ENCODE measurements at regions not wholly inside any gene's neighbourhood (a gene's known extent, or its start where the extent isn't known, plus 50 kb on each side); places are given as distances from the start of the nearest gene placed in this dataset.
"Not testable (repeated sequence)": the region's sequence is repeated elsewhere in the genome, so short reads cannot be mapped to it uniquely, and the experiment has no call there.

DNA sequence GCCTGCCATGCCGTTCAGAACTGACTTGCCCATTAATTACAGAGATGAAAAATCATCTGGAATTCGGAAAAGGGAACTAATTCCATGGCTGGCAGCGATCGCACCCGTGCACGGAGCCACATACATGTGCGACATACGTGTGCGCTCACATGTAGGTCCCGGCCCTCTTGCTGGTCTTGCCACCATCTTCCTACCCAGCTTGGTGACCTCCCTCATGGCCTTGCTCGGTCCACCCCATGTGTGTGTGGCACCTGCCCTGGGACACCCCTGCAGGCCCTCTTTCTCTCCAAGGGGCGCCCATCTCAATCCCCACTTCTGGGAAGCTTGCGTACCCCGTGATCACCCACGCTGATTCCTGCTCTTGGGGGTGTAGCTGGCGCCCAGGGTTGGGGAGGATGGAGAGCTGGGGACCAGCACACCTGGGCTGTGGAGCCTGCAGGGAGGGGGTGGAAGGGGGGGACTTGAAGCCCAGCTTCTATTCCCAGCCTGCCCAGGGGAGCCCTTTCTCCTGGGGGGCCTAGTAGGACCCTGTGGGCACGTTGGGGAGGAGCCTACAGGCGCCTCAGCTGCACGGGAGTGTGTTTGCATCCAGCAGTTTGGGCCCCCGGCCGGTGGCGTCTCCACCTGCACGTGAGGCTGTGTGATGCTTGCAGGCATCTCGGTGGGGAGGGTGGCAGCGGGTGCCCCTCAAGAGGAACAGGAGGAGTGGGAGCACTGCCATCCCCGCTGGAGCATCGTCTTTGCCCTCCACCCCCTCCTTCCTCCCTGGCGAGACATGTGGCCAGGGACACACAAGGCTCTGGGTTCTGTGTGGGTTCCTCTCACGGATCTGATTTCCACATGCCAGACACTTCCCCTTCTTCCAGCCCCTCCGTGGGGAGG is 112.6 kb downstream of the CRLF3 start:
- not testable (repeated sequence) for DNase-seq

DNA sequence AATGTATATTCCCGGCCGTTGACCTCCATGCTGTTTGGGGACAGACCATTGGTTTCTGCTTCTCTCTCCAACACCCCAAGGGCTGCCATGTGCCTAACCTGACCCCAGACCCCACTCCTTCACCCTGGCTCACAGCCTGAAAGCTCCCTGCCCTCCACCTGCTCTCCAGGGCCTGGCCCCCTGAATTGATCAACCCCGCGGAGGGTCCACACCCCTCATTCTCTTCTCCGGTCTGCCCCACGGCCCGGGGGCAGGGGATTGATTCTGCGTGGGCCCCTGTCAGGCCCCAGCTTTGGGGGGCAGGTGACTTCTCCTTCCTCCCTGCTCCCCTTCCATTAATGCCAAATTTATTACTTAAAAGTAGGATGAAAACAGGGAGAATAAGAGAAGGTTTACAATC is 113.3 kb downstream of the CRLF3 start:
- not testable (repeated sequence) for DNase-seq

GRCh38 chr17:30710276-30711088 is 114.0 kb downstream of the CRLF3 start:
- DNase-seq, result not testable (repeated sequence)

DNA sequence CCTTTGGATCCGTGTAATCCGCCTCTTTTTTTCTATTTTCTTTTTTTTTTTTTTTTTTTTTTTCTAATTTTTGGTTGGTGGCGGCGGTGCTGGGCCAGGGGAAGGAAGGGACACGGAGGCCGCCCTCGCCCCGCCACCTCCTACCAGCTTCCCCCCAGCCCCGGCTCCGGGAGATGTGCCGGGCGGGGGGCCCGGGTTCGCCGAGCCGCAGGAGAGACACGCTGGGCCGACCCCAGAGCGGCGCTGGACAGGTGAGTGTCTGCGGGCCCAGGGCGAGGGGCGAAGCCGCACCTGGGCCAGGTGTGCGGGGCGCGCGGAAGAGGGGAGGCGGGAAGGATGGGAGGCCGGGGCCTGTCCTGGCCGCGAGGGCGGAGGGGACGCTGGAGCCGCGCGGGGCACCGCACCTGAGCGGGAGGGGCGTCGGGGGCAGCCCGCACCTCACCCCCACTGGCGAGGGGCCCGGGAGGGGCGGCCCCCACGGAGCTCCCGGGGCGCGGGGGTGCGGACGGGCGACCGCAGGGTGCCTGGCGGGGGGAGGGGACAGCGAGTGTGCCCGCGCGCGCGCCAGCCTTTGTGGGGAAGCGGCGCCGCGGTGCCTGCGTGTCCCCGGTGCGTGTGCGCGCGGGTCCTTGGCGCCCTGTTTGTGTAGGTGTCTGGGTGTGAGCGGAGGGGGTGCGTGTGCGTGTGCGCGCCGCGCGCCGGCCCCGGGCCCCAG is 114.8 kb downstream of the CRLF3 start:
- not testable (repeated sequence) for DNase-seq

GRCh38 chr17:30709096-30709495 is 115.4 kb downstream of the CRLF3 start:
- not testable (repeated sequence) for DNase-seq

- peak; percentile 64 for DNase-seq
Observed at GRCh38 chr17:30708241-30709078, 116.0 kb downstream of the CRLF3 start.

GRCh38 chr17:30707724-30708240 is 116.7 kb downstream of the CRLF3 start:
- not testable (repeated sequence) for DNase-seq

DNA sequence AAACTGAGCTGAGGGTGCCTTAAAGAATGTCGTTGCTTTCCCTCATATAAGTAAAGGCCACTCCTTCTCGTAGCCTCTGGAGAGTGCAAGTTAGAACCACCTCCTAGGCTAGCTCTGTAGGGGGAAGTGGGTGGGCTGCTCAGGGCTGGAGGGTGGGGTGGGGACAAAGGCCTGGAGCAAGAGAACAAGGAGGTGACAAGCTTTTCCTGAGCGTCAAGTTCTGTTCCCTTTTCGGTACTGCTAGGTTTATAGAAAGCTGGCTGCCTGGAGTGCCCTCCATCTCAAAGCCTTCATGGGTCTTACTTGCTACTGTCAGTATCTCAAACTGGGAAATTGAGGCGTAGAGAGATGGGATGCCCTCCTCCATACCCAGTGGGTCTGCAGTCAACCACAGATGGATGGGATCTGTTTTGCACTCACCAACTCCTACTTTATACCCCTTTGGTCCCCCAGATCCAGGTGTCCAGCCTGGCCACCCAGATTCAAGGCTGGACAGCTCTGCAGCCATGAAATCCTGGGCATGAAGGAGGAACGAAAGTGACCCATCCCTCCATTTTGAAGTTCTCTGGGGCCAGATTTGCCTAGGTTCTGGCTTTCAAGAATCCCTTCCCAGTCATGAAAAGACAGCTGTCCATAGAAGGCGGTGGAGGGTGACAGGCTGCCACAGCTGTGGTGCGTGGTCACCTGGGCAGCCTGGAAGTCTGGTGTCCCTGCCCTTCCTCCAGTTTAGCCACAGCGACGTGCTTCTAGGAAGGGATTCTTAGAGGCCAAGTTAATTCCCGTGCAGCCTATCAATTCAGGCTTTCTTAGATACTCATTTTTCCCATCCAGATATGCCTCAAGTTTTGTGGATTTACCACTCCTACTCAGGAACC is 117.8 kb downstream of the CRLF3 start:
- not testable (repeated sequence) for DNase-seq

GRCh38 chr17:30706004-30706403 is 118.5 kb downstream of the CRLF3 start:
- not testable (repeated sequence) for DNase-seq

GRCh38 chr17:30701498-30701989 is 122.9 kb downstream of the CRLF3 start:
- no peak for DNase-seq

DNA sequence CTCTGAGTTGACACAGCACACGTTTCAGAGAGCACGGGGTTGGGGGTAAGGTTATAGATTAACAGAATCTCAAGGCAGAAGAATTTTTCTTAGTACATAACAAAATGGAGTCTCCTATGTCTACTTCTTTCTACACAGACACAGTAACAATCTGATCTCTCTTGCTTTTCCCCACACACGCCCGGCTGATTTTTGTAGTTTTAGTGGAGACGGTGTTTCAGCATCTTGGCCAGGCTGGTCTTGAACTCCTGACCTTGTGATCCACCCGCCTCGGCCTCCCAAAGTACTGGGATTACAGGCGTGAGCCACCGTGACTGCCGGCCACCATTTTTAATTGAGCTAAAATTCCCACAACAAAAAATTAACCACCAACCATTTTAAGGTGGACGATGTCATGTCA is 123.7 kb downstream of the CRLF3 start:
- not testable (repeated sequence) for DNase-seq

DNA sequence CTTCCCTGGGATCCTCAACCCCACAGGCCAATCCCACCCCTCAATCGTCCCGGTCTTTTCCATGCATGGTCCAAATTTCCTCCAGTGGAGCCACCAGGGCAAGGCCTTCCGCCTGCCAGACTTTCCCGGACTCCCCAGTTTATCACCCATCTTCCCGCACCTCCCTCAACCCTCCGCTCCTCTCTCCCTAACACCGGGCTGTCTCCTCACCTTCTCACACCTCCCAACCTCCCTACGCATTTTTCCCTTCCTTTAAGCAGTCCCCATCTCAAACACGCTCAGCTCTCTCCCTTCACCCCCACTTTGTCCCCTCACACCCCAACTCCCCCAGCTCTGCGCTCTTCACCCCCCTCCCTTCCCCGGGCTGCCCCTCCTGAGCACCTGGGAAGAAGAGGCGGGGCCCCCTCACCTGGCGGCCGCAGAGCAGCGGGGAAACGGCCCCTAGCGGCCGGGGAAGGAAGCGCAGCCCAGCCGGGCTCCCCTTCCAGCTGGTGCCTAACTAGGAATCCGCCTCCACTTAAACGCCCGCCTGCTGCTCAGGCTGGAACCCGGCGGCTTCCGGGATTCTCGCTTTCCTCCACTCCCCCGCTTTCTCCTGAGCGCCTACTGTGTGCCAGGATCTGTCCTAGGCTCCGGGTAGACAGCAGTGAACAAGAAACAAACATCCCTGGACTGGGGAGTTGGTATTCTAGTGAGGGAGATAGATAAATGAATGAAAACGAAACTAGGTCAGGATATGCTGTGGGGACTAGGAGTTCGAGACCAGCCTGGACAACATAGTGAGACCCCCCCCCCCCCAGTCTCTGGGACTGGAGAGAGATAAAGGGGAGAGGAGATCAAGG is 126.7 kb downstream of the CRLF3 start:
- peak; percentile 68 for DNase-seq

- DNase-seq, result no peak
Observed at GRCh38 chr17:30696234-30696633, 128.3 kb downstream of the CRLF3 start.

DNA sequence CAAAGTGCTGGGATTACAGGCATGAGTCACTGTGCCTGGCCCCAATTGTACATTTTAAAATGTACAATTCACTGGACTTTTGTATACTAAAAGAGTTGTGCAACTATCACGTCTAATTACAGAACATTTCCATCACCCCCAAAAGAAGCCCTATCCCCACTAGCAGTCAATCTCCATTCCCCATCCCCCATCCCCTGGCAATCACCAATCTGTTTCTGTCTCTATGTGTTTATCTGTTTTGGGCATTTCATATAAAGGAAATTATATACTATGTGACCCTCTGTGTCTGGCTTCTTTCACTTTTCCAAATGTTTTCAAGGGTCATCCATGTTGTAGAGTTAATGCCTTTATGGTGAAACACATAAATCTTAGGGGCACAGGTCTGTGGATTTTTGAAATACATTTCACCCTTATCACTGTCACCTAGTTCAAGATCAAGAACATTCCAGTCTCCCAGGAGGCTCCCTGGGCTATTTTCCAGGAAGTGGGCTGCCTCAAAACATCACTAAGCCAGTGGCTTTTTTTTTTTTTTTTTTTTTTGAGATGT is 129.2 kb downstream of the CRLF3 start:
- DNase-seq, result not testable (repeated sequence)

GRCh38 chr17:30693772-30694171 is 130.7 kb downstream of the CRLF3 start:
- DNase-seq, result peak; percentile 50

DNA sequence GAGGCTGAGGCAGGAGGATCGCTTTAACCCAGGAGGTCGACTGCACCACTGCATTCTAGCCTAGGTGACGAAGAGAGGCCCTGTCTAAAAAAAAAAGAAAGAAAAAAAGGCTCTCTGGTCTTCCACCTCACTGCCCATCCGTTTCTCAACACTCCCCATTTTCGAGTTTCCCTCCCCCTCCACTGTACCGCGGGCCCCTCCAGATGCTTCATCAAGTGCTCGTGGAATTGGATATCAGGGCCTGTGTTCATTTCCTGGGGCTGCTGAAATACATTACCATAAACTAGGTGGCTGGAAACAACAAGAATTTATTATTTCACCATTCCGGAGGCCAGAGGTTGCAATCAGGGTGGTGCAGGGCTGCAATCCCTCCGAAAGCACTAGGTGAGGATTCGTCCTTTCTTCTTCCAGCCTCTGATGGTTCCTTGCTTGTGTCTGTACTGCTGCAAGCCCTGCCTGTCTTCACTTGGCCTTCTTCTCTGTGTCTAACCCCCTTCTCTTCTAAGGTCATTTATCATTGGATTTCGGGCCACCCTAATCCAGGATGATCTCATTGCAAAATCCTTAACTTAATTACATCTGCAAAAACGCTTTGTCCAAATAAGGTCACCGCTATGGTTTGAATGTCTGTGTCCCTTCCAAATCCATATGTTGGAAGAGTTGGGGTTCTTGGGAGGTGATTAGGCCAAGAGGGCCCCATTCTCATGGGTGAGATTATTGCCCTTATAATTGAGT is 135.1 kb downstream of the CRLF3 start:
- DNase-seq, result not testable (repeated sequence)

DNA sequence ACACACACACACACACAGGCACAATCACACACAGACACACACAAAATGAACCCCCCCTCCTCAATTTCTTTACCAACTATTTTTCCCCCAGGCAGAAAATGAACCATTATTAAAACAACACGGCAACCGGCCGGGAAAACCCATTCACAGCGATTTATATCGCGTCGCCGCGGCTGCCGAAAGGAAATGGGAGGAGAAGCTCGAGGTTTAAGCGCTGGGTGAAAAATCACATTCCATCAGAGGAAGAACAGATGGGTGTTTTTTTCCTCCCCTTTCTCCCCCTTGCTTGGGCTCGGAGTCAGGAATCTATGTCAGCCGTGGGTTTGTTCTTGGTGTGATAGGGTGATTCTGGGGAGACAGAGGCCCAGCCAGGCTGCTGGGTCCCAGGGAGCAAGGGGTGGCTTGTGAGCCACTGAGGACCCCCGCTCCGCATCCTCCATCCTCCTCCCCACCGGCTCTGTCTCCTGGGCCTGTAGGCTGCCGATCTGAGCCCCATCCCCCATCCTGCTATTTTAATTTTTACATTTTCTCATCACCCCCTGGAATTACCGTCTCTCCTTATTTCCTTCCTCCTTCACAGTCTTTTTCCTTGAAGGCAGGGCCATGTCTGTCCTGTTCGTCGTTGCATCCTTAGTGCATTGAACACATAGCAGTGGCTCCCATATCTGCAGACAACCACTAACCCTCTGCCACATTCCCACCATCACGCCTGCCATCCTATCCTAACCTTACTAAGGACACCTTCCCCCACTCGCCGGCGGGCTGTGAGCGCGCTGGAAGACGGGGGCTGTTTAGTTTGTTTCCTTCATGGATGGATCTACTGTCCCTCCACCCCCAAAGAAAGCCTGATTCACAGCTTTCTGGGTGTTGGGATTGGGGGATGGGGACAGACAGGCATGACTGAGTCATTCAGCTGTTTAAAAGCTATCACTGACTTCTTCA is 137.7 kb downstream of the CRLF3 start:
- DNase-seq, result not testable (repeated sequence)

Measured in CD4-positive, alpha-beta T cell treated with Interleukin-15 for 1 hour (primary cell).